GM04503 (cell line): ENCODE measurements at regions not wholly inside any gene's neighbourhood (a gene's known extent, or its start where the extent isn't known, plus 50 kb on each side); places are given as distances from the start of the nearest gene placed in this dataset.

Experiments
- DNase-seq: peaks from one replicate; pipeline ENCODE4 v3.0.0-alpha.2; 2012; ENCODE audit warnings: low read depth

- DNase-seq = no peak
Measured at GRCh38 chr12:3991798-3992580, 118.8 kb upstream of the PARP11 start.

- no peak for DNase-seq
Measured at GRCh38 chr12:3990501-3991280, 117.5 kb upstream of the PARP11 start.

GRCh38 chr12:3989218-3989550, 116.0 kb upstream of the PARP11 start:
- DNase-seq = no peak

GRCh38 chr12:3988519-3989217, 115.5 kb upstream of the PARP11 start:
- DNase-seq = no peak

- no peak for DNase-seq
Measured at GRCh38 chr12:3987571-3987970, 114.4 kb upstream of the PARP11 start.

- DNase-seq = no peak
Measured at GRCh38 chr12:3980504-3981272, 107.5 kb upstream of the PARP11 start.

- DNase-seq = no peak
Measured at GRCh38 chr12:3977621-3978020, 104.4 kb upstream of the PARP11 start.

- DNase-seq = no peak
Measured at GRCh38 chr12:3976351-3976938, 103.2 kb upstream of the PARP11 start.

- DNase-seq = no peak
Measured at GRCh38 chr12:3975652-3976051, 102.5 kb upstream of the PARP11 start.

GRCh38 chr12:3974883-3975282, 101.7 kb upstream of the PARP11 start:
- DNase-seq = no peak

GRCh38 chr12:3973973-3974644, 100.9 kb upstream of the PARP11 start:
- DNase-seq = no peak

GRCh38 chr12:3973269-3973884, 100.2 kb upstream of the PARP11 start:
- DNase-seq = no peak

- no peak for DNase-seq
Measured at GRCh38 chr12:3972576-3972975, 99.4 kb upstream of the PARP11 start.

- DNase-seq = no peak
Measured at GRCh38 chr12:3968523-3968922, 95.3 kb upstream of the PARP11 start.

- no peak for DNase-seq
Measured at GRCh38 chr12:3967556-3968160, 94.5 kb upstream of the PARP11 start.

GRCh38 chr12:3966376-3966775, 93.2 kb upstream of the PARP11 start:
- no peak for DNase-seq

GRCh38 chr12:3965046-3965445, 91.8 kb upstream of the PARP11 start:
- no peak for DNase-seq

- no peak for DNase-seq
Measured at GRCh38 chr12:3964439-3964838, 91.2 kb upstream of the PARP11 start.

- no peak for DNase-seq
Measured at GRCh38 chr12:3962631-3963483, 89.7 kb upstream of the PARP11 start.
